GM19455 (cell line): ENCODE measurements at regions not wholly inside any gene's neighbourhood (a gene's known extent, or its start where the extent isn't known, plus 50 kb on each side); places are given as distances from the start of the nearest gene placed in this dataset.
"Not testable (repeated sequence)": the region's sequence is repeated elsewhere in the genome, so short reads cannot be mapped to it uniquely, and the experiment has no call there.

Experiments
- ATAC-seq: cut with Tn5 transposase; IDR thresholded peaks from one replicate; pipeline ENCODE4 v1.9.1; 2021; ENCODE audit not compliant: unreplicated experiment

DNA sequence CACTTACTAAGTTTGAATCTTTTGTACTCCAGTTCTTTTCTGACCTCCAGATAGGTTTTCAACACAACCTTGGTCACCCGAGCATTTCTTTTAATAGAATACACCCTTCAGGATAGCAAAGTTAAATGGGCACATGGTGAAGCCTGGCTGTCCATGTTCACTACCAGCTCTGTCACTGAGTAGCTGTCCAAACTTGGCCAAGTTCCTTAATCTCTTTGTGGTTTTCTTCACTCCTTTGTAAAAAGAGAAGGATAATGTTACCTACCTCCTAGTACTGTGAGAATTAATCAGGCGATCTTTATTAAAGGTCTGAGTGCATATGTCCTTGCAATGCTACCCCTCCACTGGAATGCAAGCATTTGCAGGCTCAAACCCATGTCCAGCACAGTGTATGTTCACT, 128.1 kb upstream of the PTPRZ1 start:
- ATAC-seq: no peak

DNA sequence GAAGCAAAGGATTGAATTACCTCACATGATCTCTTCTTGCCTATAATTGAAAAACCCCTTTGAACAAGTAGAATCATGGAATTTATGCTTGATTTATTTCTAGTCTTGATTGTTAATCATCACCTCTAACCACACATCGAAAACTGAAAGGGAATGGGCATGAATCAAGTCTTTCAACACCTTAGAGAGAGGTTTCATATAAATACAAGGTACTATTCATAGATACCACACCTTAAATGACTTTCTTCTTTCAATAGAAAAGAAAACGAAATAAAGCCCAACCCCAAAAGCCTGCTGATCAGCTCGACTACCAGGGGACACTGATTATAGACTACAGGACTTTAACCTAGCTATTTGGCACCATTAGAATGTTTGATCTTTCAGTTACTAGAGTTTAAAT, 128.6 kb upstream of the PTPRZ1 start:
- ATAC-seq: no peak

DNA sequence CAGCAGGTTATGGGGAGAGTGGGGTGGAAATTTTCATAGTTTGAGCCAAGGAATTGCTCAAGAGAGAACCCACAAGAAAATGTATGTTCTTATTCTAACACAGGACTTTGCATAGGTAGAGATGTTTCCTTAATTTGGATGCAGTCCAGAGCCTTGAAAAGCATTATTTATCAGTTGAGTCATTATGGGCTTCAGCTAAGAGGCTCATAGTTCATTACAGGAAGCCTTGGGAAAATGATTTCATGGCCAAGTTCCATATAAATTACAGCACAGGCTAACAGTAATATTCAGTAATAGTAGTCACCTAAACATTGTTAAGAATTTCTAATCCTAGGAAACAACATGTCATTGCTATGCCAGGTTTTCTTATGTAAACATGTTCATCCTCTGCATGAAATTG, 131.1 kb upstream of the PTPRZ1 start:
- no peak for ATAC-seq

DNA sequence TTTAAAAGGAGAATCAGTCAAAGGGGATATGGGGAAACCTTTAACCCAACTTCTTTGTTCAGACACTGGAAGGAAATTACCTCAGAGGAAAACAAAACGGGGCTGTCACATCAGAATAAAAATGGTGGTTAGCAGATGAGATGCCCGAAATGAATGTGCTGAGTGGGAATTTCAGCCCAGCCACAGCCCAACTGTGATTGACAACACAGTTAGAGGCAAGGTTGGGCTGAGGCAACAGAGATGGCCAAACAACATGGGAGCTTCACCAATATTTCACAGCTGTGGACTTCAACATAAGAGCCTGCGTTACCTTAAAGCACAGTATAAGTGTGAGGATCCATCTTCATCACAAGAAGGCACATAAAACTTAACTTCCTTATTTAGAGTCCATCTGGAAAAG, 133.5 kb upstream of the PTPRZ1 start:
- ATAC-seq: no peak

DNA sequence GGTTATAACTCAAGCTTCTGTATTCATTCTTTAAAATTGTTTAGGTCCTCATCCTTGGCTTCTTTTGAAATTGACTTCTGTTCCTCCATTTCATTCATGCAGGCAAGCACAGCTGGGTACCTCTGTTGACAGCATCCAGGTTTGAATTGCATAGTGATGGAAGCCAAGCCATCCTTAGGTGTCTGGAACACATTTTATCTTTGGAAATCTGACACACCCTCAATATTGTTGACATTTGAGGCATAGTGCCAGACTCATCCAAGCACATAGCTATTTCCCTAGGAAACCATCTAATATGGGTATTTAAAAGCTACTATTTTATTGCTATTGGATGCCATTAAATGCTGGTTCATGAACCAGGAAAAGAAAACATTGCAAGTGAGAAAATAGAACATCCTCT, 142.1 kb upstream of the PTPRZ1 start:
- no peak for ATAC-seq

DNA sequence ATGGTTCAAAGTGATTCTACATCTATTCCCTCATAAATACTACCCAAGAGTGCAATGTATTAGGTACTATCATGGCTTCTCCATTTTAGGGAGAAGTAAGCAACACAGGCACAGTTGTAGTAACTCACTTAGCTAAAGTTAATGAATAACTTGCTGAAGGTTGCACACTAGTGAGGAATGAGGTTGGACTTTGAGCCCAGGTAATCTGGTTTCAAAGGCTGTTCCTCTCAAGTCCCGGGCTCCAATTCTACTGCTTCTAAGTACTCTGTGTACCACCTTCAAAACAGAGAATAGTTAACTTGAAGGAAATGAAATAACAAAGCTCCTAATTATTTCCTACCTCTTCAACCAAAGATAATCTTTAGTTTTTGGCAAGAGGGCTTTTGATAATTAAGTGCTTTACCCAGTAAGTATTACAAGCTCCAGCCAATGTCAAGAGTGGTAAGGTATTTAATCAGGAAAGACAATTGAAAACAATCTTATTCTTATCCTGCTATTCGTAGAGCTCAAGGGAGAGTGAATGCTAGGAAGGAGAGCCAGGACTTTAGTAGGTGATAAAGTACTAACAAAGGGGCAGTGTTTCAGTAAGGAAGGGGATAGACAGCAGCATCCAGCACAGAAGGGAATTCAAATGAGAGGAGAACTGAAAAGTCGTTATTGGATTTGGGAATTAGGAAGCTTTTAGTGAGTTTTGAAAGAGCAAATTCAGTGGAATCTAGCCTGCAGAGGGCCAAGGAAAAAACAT, 158.2 kb upstream of the PTPRZ1 start:
- ATAC-seq: no peak

DNA sequence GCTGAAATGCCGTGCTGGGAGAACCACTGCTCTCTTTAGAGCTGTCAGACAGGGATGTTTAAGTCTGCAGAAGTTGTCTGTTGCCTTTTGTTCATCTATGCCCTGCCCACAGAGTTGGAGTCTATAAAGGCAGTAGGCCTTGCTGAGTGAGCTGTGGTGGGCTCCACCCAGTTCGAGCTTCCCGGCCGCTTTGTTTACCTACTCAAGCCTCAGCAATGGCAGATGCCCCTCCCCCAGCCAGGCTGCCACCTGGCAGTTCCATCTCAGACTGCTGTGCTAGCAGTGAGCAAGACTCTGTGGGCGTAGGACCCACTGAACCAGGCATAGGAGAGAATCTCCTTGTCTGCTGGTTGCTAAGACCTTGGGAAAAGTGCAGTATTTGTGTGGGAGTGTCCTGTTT, 160.0 kb upstream of the PTPRZ1 start:
- not testable (repeated sequence) for ATAC-seq

DNA sequence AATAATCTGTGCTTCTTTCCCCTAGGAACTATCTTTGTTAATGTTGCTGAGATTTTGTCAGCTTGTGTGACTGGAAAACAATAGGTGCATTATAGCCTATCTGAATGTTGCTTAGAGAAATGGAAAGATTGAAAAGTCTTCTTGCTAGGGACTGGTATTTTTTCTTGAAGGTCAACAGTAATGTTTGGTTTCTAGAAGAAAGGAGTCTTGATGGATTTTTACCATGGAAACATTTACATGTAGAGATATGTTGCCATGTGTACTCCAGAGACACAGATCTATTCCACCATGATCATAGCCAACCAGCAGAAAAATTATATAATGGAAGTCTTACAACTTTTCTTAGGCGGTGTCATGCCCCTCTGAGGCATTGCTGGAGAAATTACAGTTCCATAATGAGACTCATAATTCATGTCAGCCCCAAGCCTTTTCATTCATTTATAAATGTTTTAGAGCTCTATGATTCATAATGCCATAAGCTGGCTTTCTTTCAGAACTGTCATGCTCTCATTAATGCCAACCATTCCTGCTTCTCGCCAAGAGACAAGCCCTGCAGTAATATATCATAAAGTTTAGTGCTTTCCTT, 175.1 kb upstream of the PTPRZ1 start:
- ATAC-seq: no peak

DNA sequence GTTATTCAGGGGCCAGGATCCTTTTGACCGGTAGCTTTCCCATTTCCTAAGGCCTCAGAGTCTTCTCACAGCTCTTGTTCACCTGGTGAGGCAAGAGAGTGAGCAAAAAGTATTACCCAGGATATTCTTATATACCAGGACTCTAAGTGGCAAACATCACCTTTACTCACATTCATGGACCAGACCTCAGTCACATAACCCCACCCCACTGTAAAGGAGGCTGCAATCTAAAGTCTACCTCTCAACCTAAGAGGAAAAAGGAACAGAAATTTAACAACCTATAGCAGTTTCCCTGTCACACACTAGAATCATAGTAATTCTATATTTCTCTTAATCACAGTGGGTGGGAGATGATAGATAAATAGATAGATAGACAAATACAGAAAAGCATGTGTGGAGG, 176.0 kb upstream of the PTPRZ1 start:
- no peak for ATAC-seq

DNA sequence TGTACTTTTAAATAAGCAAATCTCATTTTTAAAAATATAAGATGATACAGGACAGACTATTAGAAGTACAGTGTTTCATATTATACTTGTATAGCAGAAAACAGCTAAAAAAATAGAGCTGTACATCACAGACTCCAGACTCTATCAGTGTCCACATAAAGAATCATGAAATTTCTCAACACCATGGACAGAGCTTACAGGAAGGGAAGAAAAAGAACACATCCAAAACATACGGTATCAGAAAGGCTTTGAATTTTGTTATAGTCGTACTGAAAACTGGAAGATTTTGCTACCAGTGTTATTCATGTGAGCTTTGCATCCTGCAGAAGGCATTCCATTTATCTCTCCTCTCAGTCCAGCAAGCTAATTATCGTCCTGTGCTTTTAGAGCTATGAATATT, 183.2 kb upstream of the PTPRZ1 start:
- ATAC-seq: no peak

DNA sequence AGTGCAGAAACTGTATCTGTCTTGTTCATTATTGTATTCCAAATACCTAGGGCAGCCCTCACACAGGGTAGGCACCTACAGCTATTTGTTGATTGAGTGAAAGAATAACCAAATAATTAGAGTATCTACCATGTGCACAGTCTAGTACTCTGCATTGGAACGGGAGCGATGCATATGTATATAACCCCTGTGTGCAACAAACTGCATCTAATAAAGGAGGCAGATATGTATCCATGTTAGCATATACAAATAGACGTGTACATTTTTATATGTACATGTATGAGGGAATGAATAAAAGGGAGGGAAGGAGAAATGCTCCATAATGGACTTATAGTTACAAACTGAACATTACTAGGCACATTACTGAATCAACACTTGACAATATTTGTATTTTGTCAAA, 191.3 kb upstream of the PTPRZ1 start:
- ATAC-seq: no peak

DNA sequence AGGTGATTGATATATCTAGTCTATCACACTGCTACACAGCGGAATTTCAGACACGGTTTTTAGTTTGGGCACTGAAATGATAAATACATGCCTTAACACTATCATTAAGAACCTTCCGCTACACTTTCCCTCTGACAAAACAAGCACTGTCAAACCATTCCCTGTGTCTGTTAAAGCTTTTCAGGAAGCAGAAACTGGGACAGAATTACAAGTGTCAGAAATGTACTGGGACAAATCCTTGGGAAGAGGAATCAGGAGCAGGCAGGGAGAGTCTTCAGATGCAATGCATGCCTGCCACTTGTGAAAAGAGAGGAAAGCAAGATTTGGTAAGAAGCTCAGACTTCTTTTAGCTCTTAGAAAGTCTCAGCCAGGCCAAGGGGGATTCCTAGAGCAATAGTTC, 196.8 kb upstream of the PTPRZ1 start:
- no peak for ATAC-seq

DNA sequence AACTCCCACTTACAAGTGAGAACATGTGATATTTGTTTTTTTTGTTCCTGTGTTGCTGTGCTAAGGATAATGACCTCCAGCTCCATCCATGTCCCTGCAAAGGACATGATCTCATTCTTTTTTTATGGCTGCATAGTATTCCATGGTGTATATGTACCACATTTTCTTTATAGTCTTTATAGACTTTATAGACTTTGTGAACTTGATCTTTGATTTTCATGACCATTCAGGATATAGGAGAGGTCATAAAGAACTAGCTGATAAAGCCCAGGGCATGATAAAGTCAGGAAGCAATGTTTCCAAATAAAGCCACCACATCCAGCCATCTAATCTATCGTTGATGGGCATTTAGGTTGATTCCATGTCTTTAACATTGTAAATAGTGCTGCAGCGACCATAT, 198.5 kb upstream of the PTPRZ1 start:
- ATAC-seq: not testable (repeated sequence)

DNA sequence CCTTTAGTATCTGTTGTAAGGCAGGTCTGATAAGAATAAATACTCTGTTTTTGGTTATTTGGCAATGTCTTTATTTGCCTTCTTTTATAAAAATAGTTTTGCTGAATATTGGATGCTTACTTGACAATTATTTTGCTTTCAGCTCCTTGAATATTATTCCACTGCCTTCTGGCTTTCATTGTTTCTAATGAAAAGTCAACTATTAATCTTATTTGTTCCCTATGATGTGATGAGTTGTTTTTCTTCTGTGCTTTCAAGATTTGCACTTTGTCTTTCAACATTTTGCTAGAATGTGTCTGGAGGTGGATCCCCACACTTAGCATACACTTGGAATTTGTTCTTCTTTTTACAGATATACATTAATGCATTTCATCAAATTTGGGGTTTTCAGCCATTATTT, 203.8 kb upstream of the PTPRZ1 start:
- ATAC-seq: no peak

DNA sequence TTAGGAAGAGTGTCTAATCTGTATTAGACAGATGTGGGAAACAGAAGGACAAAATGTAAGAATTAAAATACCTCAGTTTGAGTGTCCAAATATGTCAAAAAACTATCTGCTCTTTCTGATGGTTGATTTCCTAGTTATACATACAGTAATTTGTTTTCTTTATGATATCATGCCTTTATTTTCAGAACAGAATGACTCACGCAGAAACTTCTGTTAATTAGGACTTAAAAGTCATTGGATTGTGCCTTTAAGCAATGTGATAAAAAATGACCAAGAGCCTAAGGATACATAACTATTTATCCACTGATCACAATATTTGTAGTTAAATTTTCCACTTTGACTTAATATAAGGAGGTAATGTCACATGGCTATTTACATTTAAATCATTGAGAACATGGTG, 206.7 kb upstream of the PTPRZ1 start:
- no peak for ATAC-seq

DNA sequence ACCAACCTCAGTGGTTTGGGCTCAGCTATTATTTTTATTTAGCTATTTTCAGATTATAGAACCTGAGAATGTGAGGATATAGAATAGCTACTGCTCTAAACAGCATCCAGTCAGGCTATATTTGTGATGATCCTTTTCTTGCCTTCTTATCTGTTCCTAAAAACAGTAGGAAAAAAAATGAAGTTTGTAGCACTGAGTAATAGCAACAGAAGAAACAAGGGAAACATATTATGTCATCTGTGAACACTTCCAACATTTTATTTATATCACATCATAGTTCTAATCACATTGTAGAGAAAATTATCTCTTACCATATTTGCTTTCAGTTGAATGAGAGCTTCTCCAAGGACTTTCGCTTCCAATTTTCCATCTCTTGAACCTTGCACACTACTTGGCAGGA, 229.6 kb upstream of the PTPRZ1 start:
- no peak for ATAC-seq

DNA sequence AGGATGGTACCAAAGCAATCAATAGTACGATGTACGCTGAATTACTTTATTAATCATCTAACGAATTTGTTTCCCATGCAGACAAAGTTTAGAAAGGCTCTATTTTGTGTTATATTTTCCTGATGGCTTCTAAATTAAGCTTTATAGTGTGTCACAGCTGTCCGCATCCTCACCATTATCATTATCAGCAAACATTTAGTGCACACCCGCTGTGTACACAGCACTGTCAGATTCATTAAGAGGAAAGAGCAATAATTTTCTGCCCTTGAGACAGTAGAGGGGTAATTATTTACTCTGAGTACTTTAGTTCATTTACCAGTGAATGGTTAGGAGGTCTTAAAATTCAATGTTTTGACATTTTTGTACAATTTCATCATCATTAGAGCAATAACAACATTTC, 233.3 kb upstream of the PTPRZ1 start:
- ATAC-seq: no peak

DNA sequence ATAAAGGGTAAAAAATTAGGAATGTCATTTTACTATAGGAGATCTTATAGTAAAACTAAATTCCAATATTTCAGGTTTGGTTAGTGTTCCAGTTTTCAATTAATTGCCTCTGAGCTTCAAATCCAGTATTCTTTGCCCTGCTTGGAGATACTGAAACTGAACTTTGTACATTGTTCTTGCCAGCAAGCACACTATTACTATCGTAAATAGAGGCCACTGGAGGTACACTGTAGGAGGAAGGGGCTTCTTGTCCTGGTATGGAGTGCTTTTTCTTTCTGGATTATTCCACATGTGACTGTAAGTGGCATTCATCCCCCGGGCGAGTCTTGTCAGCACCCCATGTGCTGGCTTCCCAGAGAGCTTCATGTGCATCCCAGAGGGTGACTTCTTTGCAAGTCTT, 234.7 kb upstream of the PTPRZ1 start:
- no peak for ATAC-seq

DNA sequence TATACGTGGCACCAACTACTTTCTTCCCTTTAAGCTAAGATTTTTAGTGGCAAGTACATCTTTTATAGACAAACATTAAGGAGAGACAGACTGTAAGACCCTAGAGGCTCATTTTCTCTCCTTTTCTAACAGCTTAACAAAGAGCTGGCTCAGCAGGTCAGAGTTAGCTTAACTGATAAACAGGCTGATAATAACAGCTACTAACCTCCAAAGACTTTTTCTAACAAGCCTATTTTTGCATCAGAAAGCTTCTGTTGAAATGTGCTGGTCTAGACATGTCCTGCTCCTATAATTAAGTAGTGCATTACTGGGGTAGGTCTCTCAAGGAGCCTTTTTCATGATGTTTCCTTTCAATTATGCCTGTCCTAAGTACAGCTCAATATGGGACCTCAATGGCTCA, 238.2 kb upstream of the FAM3C start:
- ATAC-seq: no peak

DNA sequence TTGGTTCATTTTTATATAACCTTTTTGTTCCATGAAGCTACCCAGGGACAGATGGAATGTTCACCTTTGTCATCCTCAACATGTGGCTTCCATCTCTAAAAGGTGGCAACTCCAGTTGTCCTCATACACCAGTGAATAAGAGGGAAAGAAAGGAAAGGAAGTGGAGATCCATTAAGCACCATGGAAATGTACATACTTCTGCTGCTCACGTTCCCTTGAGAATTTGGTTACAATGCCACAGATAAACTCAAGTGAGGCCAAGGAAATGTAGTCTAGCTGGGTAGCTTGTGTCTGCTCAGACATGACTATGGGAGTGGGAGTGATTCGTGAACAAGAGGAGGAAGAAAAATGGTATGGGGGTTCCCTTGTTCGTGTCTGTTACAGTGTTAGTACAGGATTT, 237.1 kb upstream of the FAM3C start:
- ATAC-seq: no peak

DNA sequence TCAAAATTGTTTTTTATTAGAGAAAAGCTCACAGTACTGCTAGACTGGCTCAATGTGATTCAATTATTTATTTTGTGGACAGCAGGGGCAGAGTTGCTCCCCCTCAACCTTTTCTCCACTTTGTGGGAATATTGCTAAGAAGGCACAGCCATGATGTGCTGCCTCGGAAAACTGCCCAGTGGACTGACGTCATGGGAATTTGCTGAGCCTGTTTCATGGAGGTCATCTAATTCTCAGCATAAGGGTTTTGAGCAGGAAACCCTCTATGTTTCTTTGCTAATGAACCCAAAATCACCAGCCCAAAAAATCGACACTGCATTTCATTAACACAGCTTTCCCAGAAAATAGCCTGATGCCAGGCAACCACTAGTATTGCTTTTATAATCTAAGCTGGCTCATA, 228.8 kb upstream of the FAM3C start:
- ATAC-seq: no peak

DNA sequence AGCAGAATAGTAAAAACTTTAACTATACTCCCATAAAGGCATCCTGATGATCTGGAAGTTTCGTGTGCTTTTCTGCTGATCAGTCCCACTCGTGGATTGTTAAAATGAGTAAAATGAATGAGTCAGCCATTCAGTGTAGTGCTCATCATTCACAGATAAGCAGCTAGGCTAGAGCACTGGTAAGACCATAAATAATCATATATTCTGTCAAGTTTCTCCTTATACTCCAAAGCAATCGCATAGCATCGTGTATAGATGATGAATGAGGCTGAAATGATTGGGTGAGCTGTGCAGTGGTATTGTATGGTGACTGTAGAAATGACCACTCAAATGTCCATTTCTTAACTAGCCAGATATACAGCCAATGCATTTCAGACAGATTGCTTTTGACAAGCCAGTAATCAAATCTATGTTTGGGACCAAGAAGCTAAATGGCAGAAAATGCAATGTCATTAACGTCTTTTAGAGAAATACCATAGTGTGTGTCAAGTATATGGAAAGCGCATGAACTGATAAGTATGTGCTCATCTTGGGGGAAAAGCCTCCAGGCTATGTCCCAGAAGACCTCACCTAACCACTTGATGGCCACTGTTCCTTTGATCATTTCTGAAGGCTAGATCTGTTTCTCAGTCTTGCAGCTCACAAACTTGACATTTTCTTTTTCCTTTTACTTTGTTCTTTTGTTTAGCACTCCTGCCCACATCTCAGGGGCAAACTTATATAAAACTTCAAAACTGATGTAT, 227.2 kb upstream of the FAM3C start:
- ATAC-seq: no peak
